ENCODE measurements at regions not wholly inside any gene's neighbourhood (a gene's known extent, or its start where the extent isn't known, plus 50 kb on each side); places are given as distances from the start of the nearest gene placed in this dataset.
"Not testable (repeated sequence)": the region's sequence is repeated elsewhere in the genome, so short reads cannot be mapped to it uniquely, and the experiment has no call there.

- DNase-seq = no peak
Measured at GRCh38 chr3:3902161-3902560, 102.9 kb downstream of the LRRN1 start.

GRCh38 chr3:3906171-3906570 lies 106.9 kb downstream of the LRRN1 start:
- DNase-seq = no peak

GRCh38 chr3:3907023-3907422 lies 107.8 kb downstream of the LRRN1 start:
- DNase-seq = no peak

- no peak for DNase-seq
Measured at GRCh38 chr3:3918763-3919162, 119.5 kb downstream of the LRRN1 start.

GRCh38 chr3:3919316-3919715 lies 120.1 kb downstream of the LRRN1 start:
- no peak for DNase-seq

GRCh38 chr3:3923619-3924018 lies 124.4 kb downstream of the LRRN1 start:
- DNase-seq = no peak

GRCh38 chr3:3927198-3927597 lies 128.0 kb downstream of the LRRN1 start:
- DNase-seq = no peak

GRCh38 chr3:3927965-3928364 lies 128.7 kb downstream of the LRRN1 start:
- DNase-seq = no peak

GRCh38 chr3:3941380-3941779 lies 142.1 kb downstream of the LRRN1 start:
- DNase-seq = not testable (repeated sequence)

GRCh38 chr3:3951071-3951470 lies 151.8 kb downstream of the LRRN1 start:
- DNase-seq = no peak

- DNase-seq = no peak
Measured at GRCh38 chr3:3951501-3951900, 152.3 kb downstream of the LRRN1 start.

GRCh38 chr3:3962867-3963266 lies 163.6 kb downstream of the LRRN1 start:
- DNase-seq = not testable (repeated sequence)

- no peak for DNase-seq
Measured at GRCh38 chr3:3984053-3984452, 184.8 kb downstream of the LRRN1 start.

GRCh38 chr3:3991598-3991997 lies 192.4 kb downstream of the LRRN1 start:
- no peak for DNase-seq

GRCh38 chr3:3992312-3992874 lies 193.2 kb downstream of the LRRN1 start:
- no peak for DNase-seq

GRCh38 chr3:3998140-3998922 lies 199.1 kb downstream of the LRRN1 start:
- no peak for DNase-seq

GRCh38 chr3:3999340-3999739 lies 200.1 kb downstream of the LRRN1 start:
- DNase-seq = not testable (repeated sequence)

- DNase-seq = no peak
Measured at GRCh38 chr3:4001976-4002375, 202.7 kb downstream of the LRRN1 start.

GRCh38 chr3:4006288-4006687 lies 207.1 kb downstream of the LRRN1 start:
- DNase-seq = no peak

- no peak for DNase-seq
Measured at GRCh38 chr3:4008205-4008604, 209.0 kb downstream of the LRRN1 start.

- DNase-seq = no peak
Measured at GRCh38 chr3:4011166-4011565, 211.9 kb downstream of the LRRN1 start.

- no peak for DNase-seq
Measured at GRCh38 chr3:4015426-4015825, 216.2 kb downstream of the LRRN1 start.

- no peak for DNase-seq
Measured at GRCh38 chr3:4019501-4019900, 220.3 kb downstream of the LRRN1 start.

GRCh38 chr3:4021162-4021561 lies 221.9 kb downstream of the LRRN1 start:
- no peak for DNase-seq

- DNase-seq = no peak
Measured at GRCh38 chr3:4029135-4029534, 229.9 kb downstream of the LRRN1 start.
